ENCODE measurements at regions not wholly inside any gene's neighbourhood (a gene's known extent, or its start where the extent isn't known, plus 50 kb on each side); places are given as distances from the start of the nearest gene placed in this dataset.

- no peaks in the 10 kb centered on the region for H3K36me3 ChIP-seq
- DNase-seq (ENCODE audit: low read depth in 1 of 2, low spot score in 1 of 2), result no peak
- TF ChIP-seq, protein P1, sequence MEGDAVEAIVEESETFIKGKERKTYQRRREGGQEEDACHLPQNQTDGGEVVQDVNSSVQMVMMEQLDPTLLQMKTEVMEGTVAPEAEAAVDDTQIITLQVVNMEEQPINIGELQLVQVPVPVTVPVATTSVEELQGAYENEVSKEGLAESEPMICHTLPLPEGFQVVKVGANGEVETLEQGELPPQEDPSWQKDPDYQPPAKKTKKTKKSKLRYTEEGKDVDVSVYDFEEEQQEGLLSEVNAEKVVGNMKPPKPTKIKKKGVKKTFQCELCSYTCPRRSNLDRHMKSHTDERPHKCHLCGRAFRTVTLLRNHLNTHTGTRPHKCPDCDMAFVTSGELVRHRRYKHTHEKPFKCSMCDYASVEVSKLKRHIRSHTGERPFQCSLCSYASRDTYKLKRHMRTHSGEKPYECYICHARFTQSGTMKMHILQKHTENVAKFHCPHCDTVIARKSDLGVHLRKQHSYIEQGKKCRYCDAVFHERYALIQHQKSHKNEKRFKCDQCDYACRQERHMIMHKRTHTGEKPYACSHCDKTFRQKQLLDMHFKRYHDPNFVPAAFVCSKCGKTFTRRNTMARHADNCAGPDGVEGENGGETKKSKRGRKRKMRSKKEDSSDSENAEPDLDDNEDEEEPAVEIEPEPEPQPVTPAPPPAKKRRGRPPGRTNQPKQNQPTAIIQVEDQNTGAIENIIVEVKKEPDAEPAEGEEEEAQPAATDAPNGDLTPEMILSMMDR (IDR thresholded peaks at IDR 0.05; ENCODE audit: low read depth, low read length), result no peak
- H3K4me1 ChIP-seq (ENCODE audit: low read depth), result no peaks in the 10 kb centered on the region
- no peak overlapping the region for H3K4me3 ChIP-seq
- no peak overlapping the region for H3K27ac ChIP-seq
- H3K27me3 ChIP-seq, result no peaks in the 10 kb centered on the region
- no peaks in the 10 kb centered on the region for H3K9me3 ChIP-seq (ENCODE audit: low read depth)
These were observed 336.7 kb upstream of the CELF4 start for GRCh38 chr18:37902344-37902743.

- no peak for DNase-seq (ENCODE audit: low read depth in 1 of 2, low spot score in 1 of 2)
- H3K4me1 ChIP-seq (ENCODE audit: low read depth), result no peaks in the 10 kb centered on the region
- H3K27me3 ChIP-seq, result no peaks in the 10 kb centered on the region
- no peaks in the 10 kb centered on the region for H3K9me3 ChIP-seq (ENCODE audit: low read depth)
- TF ChIP-seq, protein P1 (IDR thresholded peaks at IDR 0.05; ENCODE audit: low read depth, low read length), result no peak
- H3K4me3 ChIP-seq, result no peak overlapping the region
- H3K36me3 ChIP-seq, result no peaks in the 10 kb centered on the region
- no peak overlapping the region for H3K27ac ChIP-seq
These were observed 334.7 kb upstream of the CELF4 start for GRCh38 chr18:37900326-37900725.

DNA sequence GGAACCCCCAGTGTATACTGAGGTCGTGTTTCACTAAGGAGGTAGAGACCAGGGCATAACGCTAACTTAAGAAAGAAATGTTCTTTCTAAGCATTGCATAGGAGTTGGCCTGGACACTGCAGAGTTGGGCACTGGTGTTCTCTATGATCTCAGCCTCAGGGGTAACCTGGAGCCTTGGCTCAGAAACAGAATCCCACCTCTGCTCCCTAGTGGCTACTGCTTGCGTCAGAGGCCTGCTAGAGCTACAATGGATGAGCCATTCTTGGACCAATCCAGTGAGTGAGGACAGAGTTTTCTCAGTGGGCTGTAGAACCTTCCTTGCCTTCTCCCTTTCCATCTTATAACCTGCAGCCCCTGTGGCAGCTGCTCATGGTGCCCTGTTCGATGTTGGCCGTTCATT, 324.4 kb upstream of the CELF4 start:
- Histone ChIP-seq H3K9me3 (ENCODE audit: low read depth) (no peaks in the 10 kb centered on the region), H3K27me3 (no peaks in the 10 kb centered on the region), H3K4me1 (ENCODE audit: low read depth) (no peaks in the 10 kb centered on the region), H3K4me3 (no peak overlapping the region), H3K36me3 (no peaks in the 10 kb centered on the region), H3K27ac (no peak overlapping the region)
- TF ChIP-seq, protein P1 (IDR thresholded peaks at IDR 0.05; ENCODE audit: low read depth, low read length), result no peak
- no peak for DNase-seq (ENCODE audit: low read depth in 1 of 2, low spot score in 1 of 2)

GRCh38 chr18:37874721-37875120, 309.1 kb upstream of the CELF4 start:
- Histone ChIP-seq H3K36me3 (no peaks in the 10 kb centered on the region), H3K4me3 (no peak overlapping the region), H3K9me3 (ENCODE audit: low read depth) (no peaks in the 10 kb centered on the region), H3K27ac (no peak overlapping the region), H3K4me1 (ENCODE audit: low read depth) (peaks cover 13% of the 10 kb centered on the region), H3K27me3 (no peaks in the 10 kb centered on the region)
- DNase-seq (ENCODE audit: low read depth in 1 of 2, low spot score in 1 of 2), result no peak
- TF ChIP-seq, protein P1 (IDR thresholded peaks at IDR 0.05; ENCODE audit: low read depth, low read length), result no peak

- no peaks in the 10 kb centered on the region for H3K27me3 ChIP-seq
- TF ChIP-seq, protein P1 (IDR thresholded peaks at IDR 0.05; ENCODE audit: low read depth, low read length), result no peak
These were observed 307.8 kb upstream of the CELF4 start for GRCh38 chr18:37873416-37873815.

DNA sequence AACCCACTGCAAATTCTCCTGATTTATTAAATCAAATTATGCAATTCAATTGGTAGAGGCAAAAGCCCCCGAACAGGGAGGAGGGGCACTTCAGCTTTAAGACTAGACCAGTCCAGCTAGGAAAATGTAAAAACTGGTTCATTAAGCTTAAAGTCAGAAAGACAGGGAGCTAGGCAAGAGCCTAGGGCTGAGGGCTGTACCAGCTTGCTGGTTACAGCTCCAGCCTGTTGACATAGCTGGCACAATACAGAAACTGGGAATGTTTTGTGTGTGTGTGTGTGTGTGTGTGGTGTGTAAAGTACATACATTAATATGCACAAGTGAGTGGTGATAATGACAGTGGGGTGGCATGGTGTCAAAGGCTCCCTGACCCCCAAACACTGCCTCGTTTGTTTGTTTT, 307.0 kb upstream of the CELF4 start:
- no peak for DNase-seq (ENCODE audit: low read depth in 1 of 2, low spot score in 1 of 2)
- H3K9me3 ChIP-seq (ENCODE audit: low read depth), result no peaks in the 10 kb centered on the region
- no peak overlapping the region for H3K4me3 ChIP-seq
- H3K27me3 ChIP-seq, result no peaks in the 10 kb centered on the region
- no peaks in the 10 kb centered on the region for H3K36me3 ChIP-seq
- TF ChIP-seq, protein P1 (IDR thresholded peaks at IDR 0.05; ENCODE audit: low read depth, low read length), result no peak
- H3K4me1 ChIP-seq (ENCODE audit: low read depth), result peaks cover 13% of the 10 kb centered on the region
- H3K27ac ChIP-seq, result no peak overlapping the region

More at GRCh38 chr18:37873416-37873815, 307.8 kb upstream of the CELF4 start:
- H3K27ac ChIP-seq, result no peak overlapping the region
- H3K4me3 ChIP-seq, result no peak overlapping the region
- peaks cover 13% of the 10 kb centered on the region for H3K4me1 ChIP-seq (ENCODE audit: low read depth)
- no peaks in the 10 kb centered on the region for H3K36me3 ChIP-seq
- H3K9me3 ChIP-seq (ENCODE audit: low read depth), result no peaks in the 10 kb centered on the region
- DNase-seq (ENCODE audit: low read depth in 1 of 2, low spot score in 1 of 2), result no peak

Data from cardiac muscle cell (in vitro differentiated cells and primary cell).